ENCODE measurements at regions not wholly inside any gene's neighbourhood (a gene's known extent, or its start where the extent isn't known, plus 50 kb on each side); places are given as distances from the start of the nearest gene placed in this dataset.

- TF ChIP-seq CTCF (IDR thresholded peaks at IDR 0.05) (no peak), POLR2AphosphoS5 (IDR thresholded peaks at IDR 0.05) (no peak), POLR2A (IDR thresholded peaks at IDR 0.05) (no peak), EP300 (IDR thresholded peaks at IDR 0.05; ENCODE audit: low read depth) (no peak)
These were observed 762.8 kb downstream of the VGLL3 start for GRCh38 chr3:86228101-86228500.

Measured in transverse colon (tissue), 4 donors.